GM12878 (cell line): ENCODE measurements at regions not wholly inside any gene's neighbourhood (a gene's known extent, or its start where the extent isn't known, plus 50 kb on each side); places are given as distances from the start of the nearest gene placed in this dataset.

Source experiments
- ATAC-seq: fragments of 200-7000 bp; cut with Tn5 transposase; 3 replicates; pipeline ENCODE4 v1.9.1; 2020; ENCODE audit warnings: mild to moderate bottlenecking, moderate library complexity
- BruUV-seq: library from RNA; stranded (reverse); fragments of 400-500 nt; replicated peaks from 2 replicates; lab custom pipeline; 2021; lab: Mats Ljungman, UMichigan
- CTCF ChIA-PET: fragments of 300-600 bp; sonication (Branson Sonifier 250); formaldehyde crosslinking; extraction: SDS; loops from one replicate; lab custom pipeline; 2021; ENCODE audit warnings: inconsistent platforms; lab: Yijun Ruan, JAX
- POLR2A ChIA-PET: fragments of 350-600 bp; formaldehyde crosslinking; extraction: SDS; loops from one replicate; lab custom pipeline; 2021; ENCODE audit warnings: inconsistent platforms; lab: Charles Lee
- RAD21 ChIA-PET: fragments of 300-600 bp; sonication (Branson Sonifier 250); formaldehyde crosslinking; loops from one replicate; lab custom pipeline; 2023; ENCODE audit warnings: antibody characterized with exemption; ENCODE audit not compliant: unreplicated experiment; lab: Charles Lee
- SMC1A ChIA-PET: fragments of 300-600 bp; sonication (Branson Sonifier 250); formaldehyde crosslinking; loops from one replicate; lab custom pipeline; 2023; ENCODE audit not compliant: unreplicated experiment, uncharacterized antibody; lab: Charles Lee
- DNase-seq: peaks from one replicate; pipeline ENCODE4 v3.0.0-alpha.2; 2011; ENCODE audit warnings: low read depth, low spot score
- FAIRE-seq: peaks from 3 replicates; lab custom pipeline; 2011; peaks lifted over from hg19 to GRCh38; lab: Jason Lieb, UNC
- H2AFZ ChIP-seq: 2 replicates; pipeline ENCODE4 v1.6.0; 2011; ENCODE audit warnings: low read depth, low read length, control low read depth; ENCODE audit not compliant: control insufficient read depth
- H3K27ac ChIP-seq: 2 replicates; pipeline ENCODE4 v1.5.1; 2011; ENCODE audit warnings: control low read depth; ENCODE audit not compliant: control insufficient read depth, insufficient read depth
- H3K27me3 ChIP-seq, 2 experiments: replicated peaks in 1 of 2; 2 replicates each; pipeline versions ENCODE4 v1.6.0 to v1.6.1; 2011; ENCODE audit warnings: low read length in 1 of 2; ENCODE audit not compliant: control insufficient read depth in 2 of 2, insufficient read depth in 2 of 2
- H3K36me3 ChIP-seq, 2 experiments: 2 replicates each; pipeline ENCODE4 v1.5.1; 2011; ENCODE audit warnings: low read length in 1 of 2; ENCODE audit not compliant: control insufficient read depth in 2 of 2, insufficient read depth in 2 of 2
- H3K4me1 ChIP-seq: 2 replicates; pipeline ENCODE4 v1.6.1; 2011; ENCODE audit warnings: mild to moderate bottlenecking, low read length, moderate library complexity, mixed read lengths; ENCODE audit not compliant: control insufficient read depth, insufficient read depth
- H3K4me2 ChIP-seq: 2 replicates; pipeline ENCODE4 v1.6.0; 2011; ENCODE audit warnings: control low read depth; ENCODE audit not compliant: control insufficient read depth, insufficient read depth
- H3K4me3 ChIP-seq: fragments of 200-600 bp; sonication (generic); 2 replicates; pipeline ENCODE4 v1.5.1; 2016
- H3K79me2 ChIP-seq: 2 replicates; pipeline ENCODE4 v1.6.0; 2011; ENCODE audit warnings: low read length; ENCODE audit not compliant: control insufficient read depth, insufficient read depth
- H3K9ac ChIP-seq: 2 replicates; pipeline ENCODE4 v1.8.0; 2011; ENCODE audit warnings: low read length, control low read depth, mixed read lengths; ENCODE audit not compliant: control insufficient read depth, insufficient read depth
- H3K9me3 ChIP-seq: replicated peaks from 3 replicates; pipeline ENCODE4 v1.5.1; 2011; ENCODE audit warnings: mild to moderate bottlenecking, low read length; ENCODE audit not compliant: control insufficient read depth, insufficient read depth
- H4K20me1 ChIP-seq: 2 replicates; pipeline ENCODE4 v1.6.0; 2011; ENCODE audit not compliant: control insufficient read depth, insufficient read depth
- ELK1 ChIP-seq: IDR thresholded peaks from 2 replicates; pipeline ENCODE4 v1.6.1; 2012; ENCODE audit warnings: low read depth, low read length, improper control_type of control experiment
- FOXM1 ChIP-seq: IDR thresholded peaks from 2 replicates; pipeline ENCODE4 v1.6.1; 2012; ENCODE audit warnings: low read depth, mild to moderate bottlenecking, inconsistent platforms, low read length, moderate library complexity
- LARP7 ChIP-seq: fragments of 450-650 bp; IDR thresholded peaks from 2 replicates; pipeline ENCODE4 v1.6.1; 2017; ENCODE audit warnings: mild to moderate bottlenecking
- MEF2B ChIP-seq: fragments of 450-650 bp; IDR thresholded peaks from 2 replicates; pipeline ENCODE4 v1.6.1; 2018; ENCODE audit warnings: mild to moderate bottlenecking, moderate library complexity; ENCODE audit not compliant: partially characterized antibody, poor library complexity, severe bottlenecking
- SP1 ChIP-seq: IDR thresholded peaks from one replicate; pipeline ENCODE4 v1.6.1; 2011; ENCODE audit warnings: low read depth, low read length
- SPI1 ChIP-seq: IDR thresholded peaks from 2 replicates; pipeline ENCODE4 v1.6.1; 2011; ENCODE audit warnings: low read depth, mild to moderate bottlenecking, low read length, moderate library complexity, borderline replicate concordance; ENCODE audit not compliant: insufficient read depth
- SUPT20H ChIP-seq: IDR thresholded peaks from 2 replicates; pipeline ENCODE4 v1.6.1; 2011; ENCODE audit warnings: low read depth, mild to moderate bottlenecking, low read length, moderate library complexity, borderline replicate concordance; ENCODE audit not compliant: control insufficient read depth
- TBL1XR1 ChIP-seq: IDR thresholded peaks from 2 replicates; pipeline ENCODE4 v1.6.1; 2012; ENCODE audit warnings: low read depth, low read length, improper control_type of control experiment
- TCF12 ChIP-seq: IDR thresholded peaks from 2 replicates; pipeline ENCODE4 v1.6.1; 2011; ENCODE audit warnings: low read depth, mild to moderate bottlenecking, low read length
- TCF3 ChIP-seq: IDR thresholded peaks from 2 replicates; pipeline ENCODE4 v1.6.1; 2012; ENCODE audit warnings: low read depth, mild to moderate bottlenecking, low read length, borderline replicate concordance; ENCODE audit not compliant: insufficient read depth
- ZBED1 ChIP-seq: IDR thresholded peaks from 2 replicates; pipeline ENCODE4 v1.6.1; 2016; ENCODE audit warnings: borderline replicate concordance
- ZBTB33 ChIP-seq: fragments of 450-650 bp; IDR thresholded peaks from 2 replicates; pipeline ENCODE4 v1.6.1; 2017; ENCODE audit warnings: mild to moderate bottlenecking
- WGBS: methylation state at CpG from one replicate; pipeline ENCODE4 v1.1.6; 2016; ENCODE audit warnings: low lambda C conversion rate; ENCODE audit not compliant: insufficient replicate concordance, insufficient coverage; ENCODE audit errors: missing lambda C conversion rate; 5-methylcytosine and 5-hydroxymethylcytosine counted together
- in situ Hi-C: fragments of 300-500 bp; cut with MboI; formaldehyde crosslinking; loops from 9 replicates; pipeline ENCODE4 v1.14.3; 2018; ENCODE audit warnings: mixed read lengths
- intact Hi-C: fragments of 100-400 bp; cut with micrococcal nuclease; formaldehyde crosslinking; loops from one replicate; pipeline ENCODE4 v1.14.2; 2022; ENCODE audit not compliant: unreplicated experiment

GRCh38 chr1:4005431-4005830, 105.4 kb upstream of the C1orf174 start (continued):
- no peak for TF ChIP-seq TCF12
- TF ChIP-seq ZBTB33, result no peak
- no peak for TF ChIP-seq MEF2B
- no peak for TF ChIP-seq SP1
- no peak for TF ChIP-seq ELK1
- TF ChIP-seq SUPT20H, result no peak
- no peak for TF ChIP-seq TCF3
- TF ChIP-seq FOXM1, result no peak
- no peak for TF ChIP-seq LARP7

GRCh38 chr1:4006676-4007374, 106.8 kb upstream of the C1orf174 start:
- TF ChIP-seq TBL1XR1 (no peak), ZBED1 (no peak), SPI1 (peak; percentile 66; the same call in 1 of the 2 replicates)
- no peak overlapping the region for H3K27ac ChIP-seq
- no peak overlapping the region for H3K4me2 ChIP-seq
- H3K79me2 ChIP-seq, result no peaks in the 10 kb centered on the region
- H3K4me1 ChIP-seq, result no peaks in the 10 kb centered on the region
- ChIA-PET CTCF (no interaction called here), SMC1A (no interaction called here), POLR2A (no interaction called here), RAD21 (no interaction called here)
- WGBS, result 1% methylated on average over 7 of the region's 7 CpGs
- ATAC-seq, result no peak
- no peaks in the 10 kb centered on the region for H4K20me1 ChIP-seq
- H3K9ac ChIP-seq, result no peak overlapping the region
- H3K27me3 ChIP-seq, result no peaks in the 10 kb centered on the region
- FAIRE-seq, result no peak
- DNase-seq, result no peak
- peaks cover 6% of the 10 kb centered on the region; the same call in 2 of the 3 replicates for H3K9me3 ChIP-seq
- no peaks in the 10 kb centered on the region for H3K36me3 ChIP-seq
- H3K4me3 ChIP-seq, result no peak overlapping the region
- no peak overlapping the region for H2AFZ ChIP-seq
- in situ Hi-C loops, result no loop called here
- intact Hi-C loops, result no loop called here
- BruUV-seq, result no TSS peak
